ENCODE measurements at regions not wholly inside any gene's neighbourhood (a gene's known extent, or its start where the extent isn't known, plus 50 kb on each side); places are given as distances from the start of the nearest gene placed in this dataset.
"Not testable (repeated sequence)": the region's sequence is repeated elsewhere in the genome, so short reads cannot be mapped to it uniquely, and the experiment has no call there.

- Histone ChIP-seq H3K9me3 (no peaks in the 10 kb centered on the region), H3K27ac (no peak overlapping the region), H3K36me3 (ENCODE audit: low read depth, missing control alignments) (no peaks in the 10 kb centered on the region), H3K4me3 (no peak overlapping the region), H3K27me3 (no peaks in the 10 kb centered on the region), H3K4me1 (no peaks in the 10 kb centered on the region)
- WGBS, 2 donors: 51 to 68% methylated on average over 2 of the region's 2 CpGs
- DNase-seq: no peak
- TF ChIP-seq POLR2A (IDR thresholded peaks at IDR 0.05) (no peak), CTCF (IDR thresholded peaks at IDR 0.05) (no peak)
- intact Hi-C loops (cut with DNase I; ENCODE audit: low total_unique reads): no loop called here
These were observed 1642.6 kb upstream of the CELF4 start for GRCh38 chr18:39208190-39208589.

- H3K27me3 ChIP-seq; DNase-seq; H3K27ac ChIP-seq; H3K4me3 ChIP-seq; H3K9me3 ChIP-seq; H3K4me1 ChIP-seq; H3K36me3 ChIP-seq (ENCODE audit: low read depth, missing control alignments); intact Hi-C loops (cut with DNase I; ENCODE audit: low total_unique reads): not testable (repeated sequence)
- WGBS, 2 donors: 92 to 94% methylated on average over 4 of the region's 4 CpGs
These were observed 1641.0 kb upstream of the CELF4 start for GRCh38 chr18:39206398-39207103.

GRCh38 chr18:39205565-39206195, 1640.1 kb upstream of the CELF4 start:
- DNase-seq: no peak
- TF ChIP-seq POLR2A (IDR thresholded peaks at IDR 0.05) (no peak), CTCF (IDR thresholded peaks at IDR 0.05) (no peak)
- no peaks in the 10 kb centered on the region for H3K4me1 ChIP-seq
- H3K4me3 ChIP-seq: no peak overlapping the region
- no peaks in the 10 kb centered on the region for H3K9me3 ChIP-seq
- H3K27ac ChIP-seq: no peak overlapping the region
- 85 to 87% methylated on average over 6 of the region's 6 CpGs for WGBS, 2 donors
- no peaks in the 10 kb centered on the region for H3K27me3 ChIP-seq
- intact Hi-C loops (cut with DNase I; ENCODE audit: low total_unique reads): no loop called here
- H3K36me3 ChIP-seq (ENCODE audit: low read depth, missing control alignments): no peaks in the 10 kb centered on the region

- no peaks in the 10 kb centered on the region for H3K9me3 ChIP-seq
- no peaks in the 10 kb centered on the region for H3K4me1 ChIP-seq
- no peak for TF ChIP-seq POLR2A (IDR thresholded peaks at IDR 0.05)
- no peak for TF ChIP-seq CTCF (IDR thresholded peaks at IDR 0.05)
- DNase-seq: no peak
- intact Hi-C loops (cut with DNase I; ENCODE audit: low total_unique reads): no loop called here
- H3K27ac ChIP-seq: no peak overlapping the region
- 92 to 94% methylated on average over 6 of the region's 6 CpGs for WGBS, 2 donors
- H3K4me3 ChIP-seq: no peak overlapping the region
- H3K36me3 ChIP-seq (ENCODE audit: low read depth, missing control alignments): no peaks in the 10 kb centered on the region
- H3K27me3 ChIP-seq: no peaks in the 10 kb centered on the region
These were observed 1634.6 kb upstream of the CELF4 start for GRCh38 chr18:39200153-39200552.

- TF ChIP-seq CTCF (IDR thresholded peaks at IDR 0.05): no peak
- TF ChIP-seq POLR2A (IDR thresholded peaks at IDR 0.05): no peak
- H3K4me3 ChIP-seq: no peak overlapping the region
- H3K36me3 ChIP-seq (ENCODE audit: low read depth, missing control alignments): no peaks in the 10 kb centered on the region
- 64 to 71% methylated on average over 5 of the region's 5 CpGs for WGBS, 2 donors
- no peaks in the 10 kb centered on the region for H3K4me1 ChIP-seq
- intact Hi-C loops (cut with DNase I; ENCODE audit: low total_unique reads): no loop called here
- H3K27ac ChIP-seq: no peak overlapping the region
- no peaks in the 10 kb centered on the region for H3K27me3 ChIP-seq
- no peaks in the 10 kb centered on the region for H3K9me3 ChIP-seq
- DNase-seq: no peak
These were observed 1633.7 kb upstream of the CELF4 start for GRCh38 chr18:39199231-39199855.

Measured in testis (tissue), 2 donors.